Kidney epithelial cell (primary cell): ENCODE measurements at regions not wholly inside any gene's neighbourhood (a gene's known extent, or its start where the extent isn't known, plus 50 kb on each side); places are given as distances from the start of the nearest gene placed in this dataset.

Experiments
- DNase-seq: peaks from one replicate; pipeline ENCODE4 v3.0.0-alpha.2; 2010; ENCODE audit warnings: low read depth
- H3K27me3 ChIP-seq: 2 replicates; pipeline ENCODE4 v1.6.0; 2011; ENCODE audit warnings: low read length; ENCODE audit not compliant: control insufficient read depth, insufficient read depth
- H3K36me3 ChIP-seq: 2 replicates; pipeline ENCODE4 v1.5.1; 2011; ENCODE audit warnings: low read length; ENCODE audit not compliant: control insufficient read depth, insufficient read depth
- H3K4me3 ChIP-seq: 2 replicates; pipeline ENCODE4 v1.5.1; 2011; ENCODE audit warnings: low read depth, mild to moderate bottlenecking, control low read depth, low read length
- CTCF ChIP-seq: IDR thresholded peaks from 2 replicates; pipeline ENCODE4 v1.5.1; 2011; ENCODE audit warnings: mild to moderate bottlenecking, moderate library complexity, low read length, control low read depth, inconsistent platforms; ENCODE audit not compliant: insufficient read depth, poor library complexity, severe bottlenecking

- TF ChIP-seq CTCF, result peak; percentile 9
- Histone ChIP-seq H3K36me3 (no peaks in the 10 kb centered on the region), H3K27me3 (no peaks in the 10 kb centered on the region), H3K4me3 (no peak overlapping the region)
- peak; percentile 32 for DNase-seq
Measured at GRCh38 chr6:114735025-114735735, 392.4 kb upstream of the HS3ST5 start.

- Histone ChIP-seq H3K36me3 (no peaks in the 10 kb centered on the region), H3K4me3 (no peak overlapping the region)
- no peak for DNase-seq
Measured at GRCh38 chr6:114733596-114733995, 390.8 kb upstream of the HS3ST5 start.

GRCh38 chr6:114718716-114719270, 376.0 kb upstream of the HS3ST5 start:
- DNase-seq, result no peak
- Histone ChIP-seq H3K4me3 (no peak overlapping the region), H3K36me3 (no peaks in the 10 kb centered on the region), H3K27me3 (no peaks in the 10 kb centered on the region)
- TF ChIP-seq CTCF, result no peak

More at GRCh38 chr6:114733596-114733995, 390.8 kb upstream of the HS3ST5 start:
- TF ChIP-seq CTCF, result no peak
- H3K27me3 ChIP-seq, result no peaks in the 10 kb centered on the region

GRCh38 chr6:114718186-114718585, 375.4 kb upstream of the HS3ST5 start:
- no peak for DNase-seq
- no peaks in the 10 kb centered on the region for H3K27me3 ChIP-seq
- TF ChIP-seq CTCF, result no peak
- H3K4me3 ChIP-seq, result no peak overlapping the region
- H3K36me3 ChIP-seq, result no peaks in the 10 kb centered on the region

GRCh38 chr6:114714836-114715507, 372.1 kb upstream of the HS3ST5 start:
- no peak for TF ChIP-seq CTCF
- Histone ChIP-seq H3K4me3 (no peak overlapping the region), H3K36me3 (no peaks in the 10 kb centered on the region), H3K27me3 (no peaks in the 10 kb centered on the region)
- DNase-seq, result no peak
